ENCODE measurements at regions not wholly inside any gene's neighbourhood (a gene's known extent, or its start where the extent isn't known, plus 50 kb on each side); places are given as distances from the start of the nearest gene placed in this dataset.

DNA sequence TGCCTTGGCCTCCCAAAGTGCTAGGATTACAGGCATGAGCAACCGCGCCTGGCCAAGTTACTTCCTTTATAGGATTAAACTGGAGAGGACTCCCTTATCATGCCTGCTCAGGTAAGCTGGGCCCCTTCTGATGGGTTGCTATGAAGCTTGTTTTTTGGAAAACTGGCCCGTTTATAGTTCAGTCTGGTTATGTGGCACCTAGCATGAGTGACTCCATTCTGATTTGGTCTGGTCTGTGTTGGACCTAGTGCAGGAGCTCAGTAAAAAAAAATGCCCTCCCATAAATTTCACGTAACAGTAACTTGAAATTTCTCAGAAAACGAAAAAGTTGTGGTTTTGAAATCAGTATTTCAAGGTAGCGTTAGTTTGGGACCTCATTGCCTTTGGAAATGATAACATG lies 448.4 kb downstream of the HACE1 start:
- H3K9me3 ChIP-seq = no peaks in the 10 kb centered on the region
- no peaks in the 10 kb centered on the region for H3K36me3 ChIP-seq (replicated peaks in 1 of 2; ENCODE audit: control insufficient read depth in 1 of 2, insufficient read depth in 2 of 2, low read length in 1 of 2)
- TF ChIP-seq RXRA (IDR thresholded peaks at IDR 0.05; ENCODE audit: borderline replicate concordance, low read depth) = no peak
- TF ChIP-seq, protein P1, sequence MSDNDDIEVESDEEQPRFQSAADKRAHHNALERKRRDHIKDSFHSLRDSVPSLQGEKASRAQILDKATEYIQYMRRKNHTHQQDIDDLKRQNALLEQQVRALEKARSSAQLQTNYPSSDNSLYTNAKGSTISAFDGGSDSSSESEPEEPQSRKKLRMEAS (IDR thresholded peaks at IDR 0.05; ENCODE audit: low read depth) = no peak
- TF ChIP-seq GABPA (IDR thresholded peaks at IDR 0.05; ENCODE audit: low read depth) = no peak
- TF ChIP-seq FOSL2 (IDR thresholded peaks at IDR 0.05; ENCODE audit: borderline replicate concordance, low read depth) = no peak
- TF ChIP-seq SIN3A (IDR thresholded peaks at IDR 0.05; ENCODE audit: borderline replicate concordance, low read depth, low read length) = no peak
- TF ChIP-seq NRF1 (IDR thresholded peaks at IDR 0.05; ENCODE audit: low read depth, low read length) = no peak
- TF ChIP-seq, protein P2, sequence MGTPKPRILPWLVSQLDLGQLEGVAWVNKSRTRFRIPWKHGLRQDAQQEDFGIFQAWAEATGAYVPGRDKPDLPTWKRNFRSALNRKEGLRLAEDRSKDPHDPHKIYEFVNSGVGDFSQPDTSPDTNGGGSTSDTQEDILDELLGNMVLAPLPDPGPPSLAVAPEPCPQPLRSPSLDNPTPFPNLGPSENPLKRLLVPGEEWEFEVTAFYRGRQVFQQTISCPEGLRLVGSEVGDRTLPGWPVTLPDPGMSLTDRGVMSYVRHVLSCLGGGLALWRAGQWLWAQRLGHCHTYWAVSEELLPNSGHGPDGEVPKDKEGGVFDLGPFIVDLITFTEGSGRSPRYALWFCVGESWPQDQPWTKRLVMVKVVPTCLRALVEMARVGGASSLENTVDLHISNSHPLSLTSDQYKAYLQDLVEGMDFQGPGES (IDR thresholded peaks at IDR 0.05; ENCODE audit: low read depth, low read length) = no peak
- TF ChIP-seq GATA2 (CRISPR knock-in tag; IDR thresholded peaks at IDR 0.05) = no peak
- TF ChIP-seq, protein P3, sequence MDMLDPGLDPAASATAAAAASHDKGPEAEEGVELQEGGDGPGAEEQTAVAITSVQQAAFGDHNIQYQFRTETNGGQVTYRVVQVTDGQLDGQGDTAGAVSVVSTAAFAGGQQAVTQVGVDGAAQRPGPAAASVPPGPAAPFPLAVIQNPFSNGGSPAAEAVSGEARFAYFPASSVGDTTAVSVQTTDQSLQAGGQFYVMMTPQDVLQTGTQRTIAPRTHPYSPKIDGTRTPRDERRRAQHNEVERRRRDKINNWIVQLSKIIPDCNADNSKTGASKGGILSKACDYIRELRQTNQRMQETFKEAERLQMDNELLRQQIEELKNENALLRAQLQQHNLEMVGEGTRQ (IDR thresholded peaks at IDR 0.05; ENCODE audit: borderline replicate concordance, low read depth, low read length) = no peak
- H3K4me2 ChIP-seq = no peak overlapping the region
- CTCF ChIA-PET = no interaction called here
- H3K4me1 ChIP-seq (ENCODE audit: control insufficient read depth in 1 of 2, insufficient read depth in 2 of 2, low read depth in 1 of 2, low read length in 1 of 2) = no peaks in the 10 kb centered on the region
- no peaks in the 10 kb centered on the region for H3F3A ChIP-seq (replicated peaks; ENCODE audit: insufficient read depth)
- WGBS (ENCODE audit: low lambda C conversion rate) = 58% methylated on average over 6 of the region's 6 CpGs
- no peak overlapping the region for H2AFZ ChIP-seq (ENCODE audit: low read depth)
- H3K79me2 ChIP-seq (ENCODE audit: insufficient read depth) = no peaks in the 10 kb centered on the region
- no peak overlapping the region for H3K4me3 ChIP-seq (ENCODE audit: low read depth in 2 of 2, low read length in 1 of 2)
- no peaks in the 10 kb centered on the region for H4K20me1 ChIP-seq (ENCODE audit: insufficient read depth)
- H3K27ac ChIP-seq (ENCODE audit: low read depth in 2 of 2, low read length in 1 of 2) = no peak overlapping the region
- POLR2A ChIA-PET = no interaction called here
- H3K27me3 ChIP-seq (ENCODE audit: insufficient read depth) = no peaks in the 10 kb centered on the region
- no peaks in the 10 kb centered on the region for H3K9me2 ChIP-seq
- no peak overlapping the region for H3K9ac ChIP-seq
- DNase-seq = no peak

DNA sequence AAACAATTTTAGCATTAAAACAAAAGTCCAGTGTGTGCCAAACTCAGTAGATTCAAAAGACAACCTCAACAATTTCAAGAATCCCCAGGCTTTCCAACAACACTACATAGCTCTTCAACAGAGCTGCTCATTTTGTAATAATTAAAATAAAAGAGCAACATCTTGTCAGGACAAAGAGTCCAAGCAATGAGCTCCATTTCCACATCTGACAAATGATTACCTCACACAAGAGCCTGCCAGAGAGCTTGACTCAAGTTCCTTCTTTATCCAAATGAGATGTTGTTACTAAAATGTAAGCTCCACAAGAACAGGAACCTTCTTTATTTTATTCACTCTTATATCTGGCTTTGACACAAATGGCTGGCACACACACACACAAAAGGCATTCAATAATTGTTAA lies 449.8 kb downstream of the HACE1 start:
- Histone ChIP-seq H3F3A (replicated peaks; ENCODE audit: insufficient read depth) (no peaks in the 10 kb centered on the region), H3K9me3 (no peaks in the 10 kb centered on the region), H3K4me1 (ENCODE audit: control insufficient read depth in 1 of 2, insufficient read depth in 2 of 2, low read depth in 1 of 2, low read length in 1 of 2) (no peaks in the 10 kb centered on the region), H3K27ac (ENCODE audit: low read depth in 2 of 2, low read length in 1 of 2) (no peak overlapping the region), H4K20me1 (ENCODE audit: insufficient read depth) (no peaks in the 10 kb centered on the region), H3K9ac (no peak overlapping the region), H3K27me3 (ENCODE audit: insufficient read depth) (no peaks in the 10 kb centered on the region), H3K4me3 (ENCODE audit: low read depth in 2 of 2, low read length in 1 of 2) (no peak overlapping the region), H2AFZ (ENCODE audit: low read depth) (no peak overlapping the region), H3K9me2 (no peaks in the 10 kb centered on the region), H3K79me2 (ENCODE audit: insufficient read depth) (no peaks in the 10 kb centered on the region), H3K36me3 (replicated peaks in 1 of 2; ENCODE audit: control insufficient read depth in 1 of 2, insufficient read depth in 2 of 2, low read length in 1 of 2) (no peaks in the 10 kb centered on the region), H3K4me2 (no peak overlapping the region)
- POLR2A ChIA-PET = interaction anchor here (0.7 kb wide), 1 partner anchor 13 kb away, joined by 3 read pairs; no protein-coding TSS in a partner anchor
- DNase-seq = no peak
- TF ChIP-seq TCF12 (IDR thresholded peaks at IDR 0.05) (no peak), EP300 (IDR thresholded peaks at IDR 0.05; ENCODE audit: borderline replicate concordance in 1 of 2, low read depth in 1 of 2, low read length in 1 of 2) (no peak), NRF1 (IDR thresholded peaks at IDR 0.05; ENCODE audit: low read depth, low read length) (no peak), TAF1 (IDR thresholded peaks at IDR 0.05; ENCODE audit: borderline replicate concordance, low read depth, low read length) (no peak), JUND (IDR thresholded peaks at IDR 0.05) (no peak), TEAD4 (IDR thresholded peaks at IDR 0.05; ENCODE audit: borderline replicate concordance, insufficient read depth) (no peak), GABPA (IDR thresholded peaks at IDR 0.05; ENCODE audit: low read depth) (no peak), RCOR1 (IDR thresholded peaks at IDR 0.05; ENCODE audit: low read length) (no peak), RAD21 (IDR thresholded peaks at IDR 0.05; ENCODE audit: low read length) (no peak), POLR2AphosphoS5 (IDR thresholded peaks at IDR 0.05; ENCODE audit: low read depth, low read length) (no peak), FOXM1 (IDR thresholded peaks at IDR 0.05; ENCODE audit: low read depth) (no peak), FOXJ3 (CRISPR knock-in tag; IDR thresholded peaks at IDR 0.05) (no peak)
- TF ChIP-seq, protein P4, sequence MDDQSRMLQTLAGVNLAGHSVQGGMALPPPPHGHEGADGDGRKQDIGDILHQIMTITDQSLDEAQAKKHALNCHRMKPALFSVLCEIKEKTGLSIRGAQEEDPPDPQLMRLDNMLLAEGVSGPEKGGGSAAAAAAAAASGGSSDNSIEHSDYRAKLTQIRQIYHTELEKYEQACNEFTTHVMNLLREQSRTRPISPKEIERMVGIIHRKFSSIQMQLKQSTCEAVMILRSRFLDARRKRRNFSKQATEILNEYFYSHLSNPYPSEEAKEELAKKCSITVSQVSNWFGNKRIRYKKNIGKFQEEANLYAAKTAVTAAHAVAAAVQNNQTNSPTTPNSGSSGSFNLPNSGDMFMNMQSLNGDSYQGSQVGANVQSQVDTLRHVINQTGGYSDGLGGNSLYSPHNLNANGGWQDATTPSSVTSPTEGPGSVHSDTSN (IDR thresholded peaks at IDR 0.05) = no peak
- TF ChIP-seq, protein P5, sequence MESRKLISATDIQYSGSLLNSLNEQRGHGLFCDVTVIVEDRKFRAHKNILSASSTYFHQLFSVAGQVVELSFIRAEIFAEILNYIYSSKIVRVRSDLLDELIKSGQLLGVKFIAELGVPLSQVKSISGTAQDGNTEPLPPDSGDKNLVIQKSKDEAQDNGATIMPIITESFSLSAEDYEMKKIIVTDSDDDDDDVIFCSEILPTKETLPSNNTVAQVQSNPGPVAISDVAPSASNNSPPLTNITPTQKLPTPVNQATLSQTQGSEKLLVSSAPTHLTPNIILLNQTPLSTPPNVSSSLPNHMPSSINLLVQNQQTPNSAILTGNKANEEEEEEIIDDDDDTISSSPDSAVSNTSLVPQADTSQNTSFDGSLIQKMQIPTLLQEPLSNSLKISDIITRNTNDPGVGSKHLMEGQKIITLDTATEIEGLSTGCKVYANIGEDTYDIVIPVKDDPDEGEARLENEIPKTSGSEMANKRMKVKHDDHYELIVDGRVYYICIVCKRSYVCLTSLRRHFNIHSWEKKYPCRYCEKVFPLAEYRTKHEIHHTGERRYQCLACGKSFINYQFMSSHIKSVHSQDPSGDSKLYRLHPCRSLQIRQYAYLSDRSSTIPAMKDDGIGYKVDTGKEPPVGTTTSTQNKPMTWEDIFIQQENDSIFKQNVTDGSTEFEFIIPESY (IDR thresholded peaks at IDR 0.05; ENCODE audit: borderline replicate concordance, low read depth) = no peak
- TF ChIP-seq, protein P6, sequence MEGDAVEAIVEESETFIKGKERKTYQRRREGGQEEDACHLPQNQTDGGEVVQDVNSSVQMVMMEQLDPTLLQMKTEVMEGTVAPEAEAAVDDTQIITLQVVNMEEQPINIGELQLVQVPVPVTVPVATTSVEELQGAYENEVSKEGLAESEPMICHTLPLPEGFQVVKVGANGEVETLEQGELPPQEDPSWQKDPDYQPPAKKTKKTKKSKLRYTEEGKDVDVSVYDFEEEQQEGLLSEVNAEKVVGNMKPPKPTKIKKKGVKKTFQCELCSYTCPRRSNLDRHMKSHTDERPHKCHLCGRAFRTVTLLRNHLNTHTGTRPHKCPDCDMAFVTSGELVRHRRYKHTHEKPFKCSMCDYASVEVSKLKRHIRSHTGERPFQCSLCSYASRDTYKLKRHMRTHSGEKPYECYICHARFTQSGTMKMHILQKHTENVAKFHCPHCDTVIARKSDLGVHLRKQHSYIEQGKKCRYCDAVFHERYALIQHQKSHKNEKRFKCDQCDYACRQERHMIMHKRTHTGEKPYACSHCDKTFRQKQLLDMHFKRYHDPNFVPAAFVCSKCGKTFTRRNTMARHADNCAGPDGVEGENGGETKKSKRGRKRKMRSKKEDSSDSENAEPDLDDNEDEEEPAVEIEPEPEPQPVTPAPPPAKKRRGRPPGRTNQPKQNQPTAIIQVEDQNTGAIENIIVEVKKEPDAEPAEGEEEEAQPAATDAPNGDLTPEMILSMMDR (IDR thresholded peaks at IDR 0.05) = no peak
- CTCF ChIA-PET = interaction anchor here (0.7 kb wide), 1 partner anchor 10 kb away, joined by 3 read pairs; no protein-coding TSS in a partner anchor
